ENCODE measurements at regions not wholly inside any gene's neighbourhood (a gene's known extent, or its start where the extent isn't known, plus 50 kb on each side); places are given as distances from the start of the nearest gene placed in this dataset.

DNA sequence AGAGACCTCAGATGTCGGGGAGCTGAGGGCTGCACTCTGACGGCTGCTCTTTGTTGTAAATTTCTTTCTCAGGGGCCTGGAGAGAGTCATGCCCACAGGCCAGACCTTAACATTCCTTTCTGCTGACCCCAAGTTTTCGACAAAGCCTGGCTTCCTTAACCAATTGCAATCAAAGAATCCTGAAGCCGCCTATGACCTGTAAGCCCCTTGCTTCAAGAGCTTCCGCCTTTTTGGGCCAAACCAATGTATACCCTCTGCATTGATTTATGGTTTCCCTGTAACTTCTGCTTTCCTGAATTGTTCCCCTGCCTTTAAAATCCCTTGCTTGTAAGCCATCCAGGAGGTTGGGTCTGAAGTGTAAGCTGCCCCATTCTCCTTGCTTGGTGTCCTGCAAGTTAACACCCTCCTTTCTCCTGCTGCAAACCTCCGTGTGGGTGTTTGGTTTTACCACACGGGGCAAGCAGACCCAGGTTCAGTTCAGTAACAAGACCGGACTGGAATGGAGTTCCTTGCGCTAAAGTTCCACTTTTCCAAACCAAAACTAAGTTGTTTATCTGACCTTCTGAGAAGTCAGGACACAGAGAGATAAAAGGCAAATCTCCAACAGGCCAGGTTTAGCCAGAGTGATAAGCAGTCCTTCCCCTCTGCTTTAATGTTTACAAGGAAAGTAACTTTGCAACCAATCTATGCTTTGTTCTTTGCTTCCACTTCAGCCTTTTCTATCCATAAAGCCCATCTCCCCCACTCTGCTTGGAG, 141.6 kb downstream of the KCNJ12 start:
- TF ChIP-seq, protein P1, sequence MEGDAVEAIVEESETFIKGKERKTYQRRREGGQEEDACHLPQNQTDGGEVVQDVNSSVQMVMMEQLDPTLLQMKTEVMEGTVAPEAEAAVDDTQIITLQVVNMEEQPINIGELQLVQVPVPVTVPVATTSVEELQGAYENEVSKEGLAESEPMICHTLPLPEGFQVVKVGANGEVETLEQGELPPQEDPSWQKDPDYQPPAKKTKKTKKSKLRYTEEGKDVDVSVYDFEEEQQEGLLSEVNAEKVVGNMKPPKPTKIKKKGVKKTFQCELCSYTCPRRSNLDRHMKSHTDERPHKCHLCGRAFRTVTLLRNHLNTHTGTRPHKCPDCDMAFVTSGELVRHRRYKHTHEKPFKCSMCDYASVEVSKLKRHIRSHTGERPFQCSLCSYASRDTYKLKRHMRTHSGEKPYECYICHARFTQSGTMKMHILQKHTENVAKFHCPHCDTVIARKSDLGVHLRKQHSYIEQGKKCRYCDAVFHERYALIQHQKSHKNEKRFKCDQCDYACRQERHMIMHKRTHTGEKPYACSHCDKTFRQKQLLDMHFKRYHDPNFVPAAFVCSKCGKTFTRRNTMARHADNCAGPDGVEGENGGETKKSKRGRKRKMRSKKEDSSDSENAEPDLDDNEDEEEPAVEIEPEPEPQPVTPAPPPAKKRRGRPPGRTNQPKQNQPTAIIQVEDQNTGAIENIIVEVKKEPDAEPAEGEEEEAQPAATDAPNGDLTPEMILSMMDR (IDR thresholded peaks at IDR 0.05), result no peak
- no peak for TF ChIP-seq EZH2phosphoT487 (IDR thresholded peaks at IDR 0.05)
